K562 (cell line): ENCODE measurements at regions not wholly inside any gene's neighbourhood (a gene's known extent, or its start where the extent isn't known, plus 50 kb on each side); places are given as distances from the start of the nearest gene placed in this dataset.
"Not testable (repeated sequence)": the region's sequence is repeated elsewhere in the genome, so short reads cannot be mapped to it uniquely, and the experiment has no call there.

ENCODE experiments used
- ATF3 ChIP-seq, 2 experiments: fragments of 450-650 bp in 1 of 2; sonication (generic) in 1 of 2; formaldehyde crosslinking in 1 of 2; IDR thresholded peaks in 1 of 2; conservative IDR thresholded peaks in 1 of 2; 2 replicates each; pipeline versions ENCODE4 v1.6.1 to v1.8.1; 2016 to 2023; ENCODE audit warnings: mild to moderate bottlenecking in 2 of 2, moderate library complexity in 2 of 2, inconsistent platforms in 1 of 2, missing genetic modification reagents in 1 of 2
- CTCF ChIP-seq, 3 experiments: IDR thresholded peaks in 2 of 3; conservative IDR thresholded peaks in 1 of 3; 2 replicates each; pipeline ENCODE4 v1.5.1; 2011 to 2012; ENCODE audit warnings: low read length in 3 of 3, mild to moderate bottlenecking in 3 of 3, control low read depth in 2 of 3, improper control_type of control experiment in 1 of 3, inconsistent platforms in 1 of 3, low read depth in 1 of 3, mixed read lengths in 1 of 3, moderate library complexity in 1 of 3; ENCODE audit not compliant: insufficient read depth in 2 of 3
- KDM4B ChIP-seq, 2 experiments: fragments of 450-650 bp in 1 of 2; sonication (generic) in 1 of 2; IDR thresholded peaks; 2 replicates each; pipeline ENCODE4 v1.6.1; 2016 to 2017; ENCODE audit warnings: borderline replicate concordance in 2 of 2, antibody characterized with exemption in 1 of 2, low read depth in 1 of 2, mild to moderate bottlenecking in 1 of 2

GRCh38 chr13:84086098-84086846 lies 204.0 kb upstream of the SLITRK1 start:
- TF ChIP-seq KDM4B (IDR thresholded peaks at IDR 0.05; ENCODE audit: borderline replicate concordance in 2 of 2, low read depth in 1 of 2); CTCF (IDR thresholded peaks at IDR 0.05 in 2 of 3, conservative IDR thresholded peaks at IDR 0.05 in 1 of 3; ENCODE audit: insufficient read depth in 2 of 3, low read depth in 1 of 3, low read length in 3 of 3); ATF3 (IDR thresholded peaks at IDR 0.05); ATF3 (CRISPR knock-in tag; conservative IDR thresholded peaks at IDR 0.05): not testable (repeated sequence)
